ENCODE measurements at regions not wholly inside any gene's neighbourhood (a gene's known extent, or its start where the extent isn't known, plus 50 kb on each side); places are given as distances from the start of the nearest gene placed in this dataset.

GRCh38 chr14:49977126-49977841 lies 84.4 kb downstream of the ARF6 start:
- TF ChIP-seq, protein P1, sequence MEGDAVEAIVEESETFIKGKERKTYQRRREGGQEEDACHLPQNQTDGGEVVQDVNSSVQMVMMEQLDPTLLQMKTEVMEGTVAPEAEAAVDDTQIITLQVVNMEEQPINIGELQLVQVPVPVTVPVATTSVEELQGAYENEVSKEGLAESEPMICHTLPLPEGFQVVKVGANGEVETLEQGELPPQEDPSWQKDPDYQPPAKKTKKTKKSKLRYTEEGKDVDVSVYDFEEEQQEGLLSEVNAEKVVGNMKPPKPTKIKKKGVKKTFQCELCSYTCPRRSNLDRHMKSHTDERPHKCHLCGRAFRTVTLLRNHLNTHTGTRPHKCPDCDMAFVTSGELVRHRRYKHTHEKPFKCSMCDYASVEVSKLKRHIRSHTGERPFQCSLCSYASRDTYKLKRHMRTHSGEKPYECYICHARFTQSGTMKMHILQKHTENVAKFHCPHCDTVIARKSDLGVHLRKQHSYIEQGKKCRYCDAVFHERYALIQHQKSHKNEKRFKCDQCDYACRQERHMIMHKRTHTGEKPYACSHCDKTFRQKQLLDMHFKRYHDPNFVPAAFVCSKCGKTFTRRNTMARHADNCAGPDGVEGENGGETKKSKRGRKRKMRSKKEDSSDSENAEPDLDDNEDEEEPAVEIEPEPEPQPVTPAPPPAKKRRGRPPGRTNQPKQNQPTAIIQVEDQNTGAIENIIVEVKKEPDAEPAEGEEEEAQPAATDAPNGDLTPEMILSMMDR (IDR thresholded peaks at IDR 0.05): no peak
- peak in 1 of 3 donors; percentile 12 for TF ChIP-seq POLR2A (IDR thresholded peaks at IDR 0.05)

All from body of pancreas (tissue), 4 donors.